SK-N-MC (cell line): ENCODE measurements at regions not wholly inside any gene's neighbourhood (a gene's known extent, or its start where the extent isn't known, plus 50 kb on each side); places are given as distances from the start of the nearest gene placed in this dataset.

Experiments
- EZH2 ChIP-seq: fragments of 200-600 bp; sonication (generic); IDR thresholded peaks from one replicate; pipeline ENCODE4 v1.6.1; 2017; ENCODE audit warnings: antibody characterized with exemption
- FOXP2 ChIP-seq: optimal IDR thresholded peaks from 2 replicates; pipeline ENCODE3; 2011; ENCODE audit warnings: mild to moderate bottlenecking, moderate library complexity; ENCODE audit not compliant: insufficient read depth; ENCODE audit errors: extremely low read length, control extremely low read depth
- POLR2AphosphoS5 ChIP-seq: IDR thresholded peaks from 2 replicates; pipeline ENCODE4 v1.6.1; 2012; ENCODE audit warnings: mild to moderate bottlenecking, low read depth, low read length, borderline replicate concordance

DNA sequence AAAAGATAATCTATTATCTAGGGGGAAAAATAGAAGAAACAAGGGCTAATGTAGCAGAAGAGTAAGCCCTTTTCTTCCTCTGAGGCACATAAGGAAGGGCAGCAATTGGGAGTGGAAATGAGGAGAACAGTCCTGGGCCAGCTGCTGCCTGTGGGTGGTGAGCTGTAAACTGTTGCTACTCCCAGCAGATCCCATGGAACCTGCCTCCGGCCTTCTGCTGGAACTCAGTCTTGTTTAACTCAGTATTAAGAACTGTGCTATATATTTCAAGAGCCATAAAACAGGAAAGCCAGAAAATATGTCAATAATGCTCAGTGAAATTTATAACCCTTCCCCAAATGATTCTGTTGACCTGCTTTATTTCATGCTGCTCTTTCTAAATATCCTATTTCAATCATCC is 464.2 kb downstream of the COL12A1 start:
- no peak for TF ChIP-seq POLR2AphosphoS5
- no peak for TF ChIP-seq EZH2
- TF ChIP-seq FOXP2 = no peak
